Upper lobe of left lung (tissue), 4 donors: ENCODE measurements at regions not wholly inside any gene's neighbourhood (a gene's known extent, or its start where the extent isn't known, plus 50 kb on each side); places are given as distances from the start of the nearest gene placed in this dataset.

ENCODE experiments used
- CTCF ChIP-seq, 6 experiments: fragments of 450-650 bp in 4 of 6; fragments of 200-600 bp in 2 of 6; sonication (generic) in 2 of 6; IDR thresholded peaks; one replicate each; pipeline ENCODE4 v1.5.1; 2016 to 2019; ENCODE audit warnings: antibody characterized with exemption in 6 of 6
- POLR2A ChIP-seq, 4 donors: fragments of 450-650 bp; IDR thresholded peaks; one replicate each; pipeline ENCODE4 v1.5.1; 2016 to 2017; ENCODE audit warnings: antibody characterized with exemption in 4 of 4, mild to moderate bottlenecking in 2 of 4

GRCh38 chr18:44028109-44028508 lies 652.6 kb upstream of the SETBP1 start:
- no peak for TF ChIP-seq CTCF (IDR thresholded peaks at IDR 0.05)
- no peak for TF ChIP-seq POLR2A (IDR thresholded peaks at IDR 0.05)
